ENCODE measurements at regions not wholly inside any gene's neighbourhood (a gene's known extent, or its start where the extent isn't known, plus 50 kb on each side); places are given as distances from the start of the nearest gene placed in this dataset.

GRCh38 chr12:123100882-123101281 is 50.0 kb downstream of the PITPNM2 start:
- no peak for DNase-seq (ENCODE audit: extremely low spot score, unreplicated experiment)
- no peak overlapping the region for H3K27ac Mint-ChIP-seq
- H3K36me3 Mint-ChIP-seq = no peaks in the 10 kb centered on the region
- TF ChIP-seq CTCF (conservative IDR thresholded peaks at IDR 0.05) = no peak
- H3K4me3 Mint-ChIP-seq = no peak overlapping the region
- H3K27me3 Mint-ChIP-seq = no peaks in the 10 kb centered on the region
- peaks cover 33% of the 10 kb centered on the region for H3K4me1 Mint-ChIP-seq (ENCODE audit: unreplicated experiment)
- H3K9me3 Mint-ChIP-seq = no peaks in the 10 kb centered on the region

GRCh38 chr12:123100450-123100849 is 50.4 kb downstream of the PITPNM2 start:
- no peak for DNase-seq (ENCODE audit: extremely low spot score, unreplicated experiment)
- H3K4me3 Mint-ChIP-seq = no peak overlapping the region

GRCh38 chr12:123099560-123100192 is 51.2 kb downstream of the PITPNM2 start:
- no peak for DNase-seq (ENCODE audit: extremely low spot score, unreplicated experiment)
- no peak overlapping the region for H3K27ac Mint-ChIP-seq
- no peaks in the 10 kb centered on the region for H3K27me3 Mint-ChIP-seq
- TF ChIP-seq CTCF (conservative IDR thresholded peaks at IDR 0.05) = no peak
- no peak overlapping the region for H3K4me3 Mint-ChIP-seq
- H3K4me1 Mint-ChIP-seq (ENCODE audit: unreplicated experiment) = peaks cover 31% of the 10 kb centered on the region
- H3K9me3 Mint-ChIP-seq = no peaks in the 10 kb centered on the region
- no peaks in the 10 kb centered on the region for H3K36me3 Mint-ChIP-seq

More at GRCh38 chr12:123100450-123100849, 50.4 kb downstream of the PITPNM2 start:
- Mint-ChIP-seq H3K9me3 (no peaks in the 10 kb centered on the region), H3K27me3 (no peaks in the 10 kb centered on the region), H3K27ac (no peak overlapping the region), H3K4me1 (ENCODE audit: unreplicated experiment) (peaks cover 31% of the 10 kb centered on the region), H3K36me3 (no peaks in the 10 kb centered on the region)
- TF ChIP-seq CTCF (conservative IDR thresholded peaks at IDR 0.05) = no peak

- TF ChIP-seq CTCF (conservative IDR thresholded peaks at IDR 0.05) = no peak
- Mint-ChIP-seq H3K4me1 (ENCODE audit: unreplicated experiment) (peaks cover 34% of the 10 kb centered on the region), H3K27ac (no peak overlapping the region), H3K4me3 (no peak overlapping the region), H3K36me3 (no peaks in the 10 kb centered on the region), H3K27me3 (no peaks in the 10 kb centered on the region), H3K9me3 (no peaks in the 10 kb centered on the region)
- no peak for DNase-seq (ENCODE audit: extremely low spot score, unreplicated experiment)
Observed at GRCh38 chr12:123098780-123099179, 52.1 kb downstream of the PITPNM2 start.

- Mint-ChIP-seq H3K27ac (no peak overlapping the region), H3K4me1 (ENCODE audit: unreplicated experiment) (peaks cover 37% of the 10 kb centered on the region), H3K27me3 (no peaks in the 10 kb centered on the region), H3K9me3 (no peaks in the 10 kb centered on the region), H3K36me3 (no peaks in the 10 kb centered on the region), H3K4me3 (no peak overlapping the region)
- no peak for TF ChIP-seq CTCF (conservative IDR thresholded peaks at IDR 0.05)
- DNase-seq (ENCODE audit: extremely low spot score, unreplicated experiment) = no peak
Observed at GRCh38 chr12:123097561-123098084, 53.3 kb downstream of the PITPNM2 start.
